ENCODE measurements at regions not wholly inside any gene's neighbourhood (a gene's known extent, or its start where the extent isn't known, plus 50 kb on each side); places are given as distances from the start of the nearest gene placed in this dataset.

- Histone ChIP-seq H3K4me1 (ENCODE audit: insufficient read depth, low read length, poor library complexity, severe bottlenecking) (no peaks in the 10 kb centered on the region), H3K9me3 (ENCODE audit: low read length) (no peaks in the 10 kb centered on the region), H3K4me3 (ENCODE audit: low read depth, low read length, poor library complexity, severe bottlenecking) (no peak overlapping the region), H3K27ac (ENCODE audit: low read depth, low read length, poor library complexity, severe bottlenecking) (no peak overlapping the region), H3K79me2 (ENCODE audit: insufficient read depth, low read depth, low read length) (no peaks in the 10 kb centered on the region), H3K9me2 (ENCODE audit: insufficient read depth, low read length) (no peaks in the 10 kb centered on the region), H3K36me3 (ENCODE audit: insufficient read depth, low read length) (no peaks in the 10 kb centered on the region), H2AFZ (ENCODE audit: low read length) (no peak overlapping the region), H4K20me1 (ENCODE audit: insufficient read depth, low read length) (no peaks in the 10 kb centered on the region), H3K4me2 (ENCODE audit: low read length) (no peak overlapping the region)
- no TSS peak for BruUV-seq (replicated peaks)
- no peak for DNase-seq (ENCODE audit: low spot score)
- intact Hi-C loops (cut with micrococcal nuclease; ENCODE audit: unreplicated experiment): no loop called here
- POLR2A ChIA-PET: no interaction called here
- CTCF ChIA-PET (ENCODE audit: unreplicated experiment): no interaction called here
- TF ChIP-seq EZH2phosphoT487 (IDR thresholded peaks at IDR 0.05; ENCODE audit: borderline replicate concordance, low read depth, low read length): no peak
- TF ChIP-seq CTCF (conservative IDR thresholded peaks at IDR 0.05; ENCODE audit: low read length): no peak
Measured at GRCh38 chr18:78069784-78070664, 820.4 kb downstream of the GALR1 start.

- Histone ChIP-seq H3K36me3 (ENCODE audit: insufficient read depth, low read length) (no peaks in the 10 kb centered on the region), H3K79me2 (ENCODE audit: insufficient read depth, low read depth, low read length) (no peaks in the 10 kb centered on the region), H3K9me3 (ENCODE audit: low read length) (no peaks in the 10 kb centered on the region), H3K4me1 (ENCODE audit: insufficient read depth, low read length, poor library complexity, severe bottlenecking) (no peaks in the 10 kb centered on the region), H3K27ac (ENCODE audit: low read depth, low read length, poor library complexity, severe bottlenecking) (no peak overlapping the region), H3K4me2 (ENCODE audit: low read length) (no peak overlapping the region), H4K20me1 (ENCODE audit: insufficient read depth, low read length) (no peaks in the 10 kb centered on the region), H3K4me3 (ENCODE audit: low read depth, low read length, poor library complexity, severe bottlenecking) (no peak overlapping the region), H3K9me2 (ENCODE audit: insufficient read depth, low read length) (no peaks in the 10 kb centered on the region), H2AFZ (ENCODE audit: low read length) (no peak overlapping the region)
- intact Hi-C loops (cut with micrococcal nuclease; ENCODE audit: unreplicated experiment): no loop called here
- no peak for DNase-seq (ENCODE audit: low spot score)
- POLR2A ChIA-PET: no interaction called here
- TF ChIP-seq EZH2phosphoT487 (IDR thresholded peaks at IDR 0.05; ENCODE audit: borderline replicate concordance, low read depth, low read length): no peak
- no peak for TF ChIP-seq CTCF (conservative IDR thresholded peaks at IDR 0.05; ENCODE audit: low read length)
- CTCF ChIA-PET (ENCODE audit: unreplicated experiment): interaction anchor here (0.5 kb wide), 1 partner anchor 1548 kb away, joined by 3 read pairs; no protein-coding TSS in a partner anchor
- BruUV-seq (replicated peaks): no TSS peak
Measured at GRCh38 chr18:78071166-78071710, 821.6 kb downstream of the GALR1 start.

- H2AFZ ChIP-seq (ENCODE audit: low read length): no peak overlapping the region
- H3K4me2 ChIP-seq (ENCODE audit: low read length): no peak overlapping the region
- H3K27ac ChIP-seq (ENCODE audit: low read depth, low read length, poor library complexity, severe bottlenecking): no peak overlapping the region
- no peaks in the 10 kb centered on the region for H3K9me2 ChIP-seq (ENCODE audit: insufficient read depth, low read length)
- no peak overlapping the region for H3K4me3 ChIP-seq (ENCODE audit: low read depth, low read length, poor library complexity, severe bottlenecking)
- H3K4me1 ChIP-seq (ENCODE audit: insufficient read depth, low read length, poor library complexity, severe bottlenecking): no peaks in the 10 kb centered on the region
- H4K20me1 ChIP-seq (ENCODE audit: insufficient read depth, low read length): no peaks in the 10 kb centered on the region
- H3K9me3 ChIP-seq (ENCODE audit: low read length): no peaks in the 10 kb centered on the region
- ChIA-PET POLR2A (no interaction called here), CTCF (ENCODE audit: unreplicated experiment) (interaction anchor here (0.5 kb wide), 1 partner anchor 1548 kb away, joined by 3 read pairs; no protein-coding TSS in a partner anchor)
- DNase-seq (ENCODE audit: low spot score): no peak
- H3K79me2 ChIP-seq (ENCODE audit: insufficient read depth, low read depth, low read length): no peaks in the 10 kb centered on the region
- H3K36me3 ChIP-seq (ENCODE audit: insufficient read depth, low read length): no peaks in the 10 kb centered on the region
- intact Hi-C loops (cut with micrococcal nuclease; ENCODE audit: unreplicated experiment): no loop called here
- no TSS peak for BruUV-seq (replicated peaks)
- TF ChIP-seq EZH2phosphoT487 (IDR thresholded peaks at IDR 0.05; ENCODE audit: borderline replicate concordance, low read depth, low read length) (no peak), CTCF (conservative IDR thresholded peaks at IDR 0.05; ENCODE audit: low read length) (no peak)
Measured at GRCh38 chr18:78071776-78072175, 822.1 kb downstream of the GALR1 start.
